ENCODE measurements at regions not wholly inside any gene's neighbourhood (a gene's known extent, or its start where the extent isn't known, plus 50 kb on each side); places are given as distances from the start of the nearest gene placed in this dataset.

DNA sequence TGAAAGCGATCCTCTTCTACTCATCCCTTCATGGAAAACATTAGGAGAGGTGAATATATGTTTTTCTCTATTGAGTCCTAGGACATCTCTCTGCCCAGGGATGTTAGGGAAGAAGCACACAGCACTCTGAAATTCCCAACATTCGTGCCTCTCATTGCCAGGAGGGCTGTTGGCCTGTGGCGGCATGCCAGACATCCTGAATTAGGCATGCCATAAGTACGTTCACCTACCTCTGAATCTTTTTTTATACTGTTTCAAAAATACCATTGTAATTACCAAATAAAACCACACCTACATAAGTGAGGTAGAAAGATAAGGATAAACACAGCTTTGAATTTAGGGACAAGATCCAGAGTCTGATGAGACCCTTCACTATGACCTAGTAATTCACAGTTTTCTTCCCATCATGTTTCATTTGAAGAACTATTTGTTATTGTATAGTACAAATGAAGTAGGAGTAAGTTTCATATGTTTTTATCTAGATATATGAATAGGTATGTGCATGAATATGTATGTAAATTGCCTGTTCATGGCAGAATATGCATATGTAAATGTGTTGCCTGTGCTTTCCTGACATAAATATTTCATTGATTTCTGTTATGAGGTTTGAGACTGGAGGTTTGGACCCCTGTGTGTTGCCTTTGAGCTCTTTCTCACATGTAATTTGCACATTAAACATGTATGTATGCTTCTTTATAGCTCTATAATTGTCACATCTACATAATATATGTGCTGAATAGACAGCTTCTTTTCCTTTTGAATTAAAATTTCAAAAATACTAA is 66.6 kb upstream of the STAM2 start:
- TF ChIP-seq, protein P1, sequence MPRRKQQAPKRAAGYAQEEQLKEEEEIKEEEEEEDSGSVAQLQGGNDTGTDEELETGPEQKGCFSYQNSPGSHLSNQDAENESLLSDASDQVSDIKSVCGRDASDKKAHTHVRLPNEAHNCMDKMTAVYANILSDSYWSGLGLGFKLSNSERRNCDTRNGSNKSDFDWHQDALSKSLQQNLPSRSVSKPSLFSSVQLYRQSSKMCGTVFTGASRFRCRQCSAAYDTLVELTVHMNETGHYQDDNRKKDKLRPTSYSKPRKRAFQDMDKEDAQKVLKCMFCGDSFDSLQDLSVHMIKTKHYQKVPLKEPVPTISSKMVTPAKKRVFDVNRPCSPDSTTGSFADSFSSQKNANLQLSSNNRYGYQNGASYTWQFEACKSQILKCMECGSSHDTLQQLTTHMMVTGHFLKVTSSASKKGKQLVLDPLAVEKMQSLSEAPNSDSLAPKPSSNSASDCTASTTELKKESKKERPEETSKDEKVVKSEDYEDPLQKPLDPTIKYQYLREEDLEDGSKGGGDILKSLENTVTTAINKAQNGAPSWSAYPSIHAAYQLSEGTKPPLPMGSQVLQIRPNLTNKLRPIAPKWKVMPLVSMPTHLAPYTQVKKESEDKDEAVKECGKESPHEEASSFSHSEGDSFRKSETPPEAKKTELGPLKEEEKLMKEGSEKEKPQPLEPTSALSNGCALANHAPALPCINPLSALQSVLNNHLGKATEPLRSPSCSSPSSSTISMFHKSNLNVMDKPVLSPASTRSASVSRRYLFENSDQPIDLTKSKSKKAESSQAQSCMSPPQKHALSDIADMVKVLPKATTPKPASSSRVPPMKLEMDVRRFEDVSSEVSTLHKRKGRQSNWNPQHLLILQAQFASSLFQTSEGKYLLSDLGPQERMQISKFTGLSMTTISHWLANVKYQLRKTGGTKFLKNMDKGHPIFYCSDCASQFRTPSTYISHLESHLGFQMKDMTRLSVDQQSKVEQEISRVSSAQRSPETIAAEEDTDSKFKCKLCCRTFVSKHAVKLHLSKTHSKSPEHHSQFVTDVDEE (CRISPR knock-in tag; IDR thresholded peaks at IDR 0.05), result no peak
- TF ChIP-seq ARNTL (CRISPR knock-in tag; IDR thresholded peaks at IDR 0.05; ENCODE audit: borderline replicate concordance, low read depth) (no peak), ZFP3 (CRISPR knock-in tag; IDR thresholded peaks at IDR 0.05) (no peak)
- ATAC-seq, result no peak

DNA sequence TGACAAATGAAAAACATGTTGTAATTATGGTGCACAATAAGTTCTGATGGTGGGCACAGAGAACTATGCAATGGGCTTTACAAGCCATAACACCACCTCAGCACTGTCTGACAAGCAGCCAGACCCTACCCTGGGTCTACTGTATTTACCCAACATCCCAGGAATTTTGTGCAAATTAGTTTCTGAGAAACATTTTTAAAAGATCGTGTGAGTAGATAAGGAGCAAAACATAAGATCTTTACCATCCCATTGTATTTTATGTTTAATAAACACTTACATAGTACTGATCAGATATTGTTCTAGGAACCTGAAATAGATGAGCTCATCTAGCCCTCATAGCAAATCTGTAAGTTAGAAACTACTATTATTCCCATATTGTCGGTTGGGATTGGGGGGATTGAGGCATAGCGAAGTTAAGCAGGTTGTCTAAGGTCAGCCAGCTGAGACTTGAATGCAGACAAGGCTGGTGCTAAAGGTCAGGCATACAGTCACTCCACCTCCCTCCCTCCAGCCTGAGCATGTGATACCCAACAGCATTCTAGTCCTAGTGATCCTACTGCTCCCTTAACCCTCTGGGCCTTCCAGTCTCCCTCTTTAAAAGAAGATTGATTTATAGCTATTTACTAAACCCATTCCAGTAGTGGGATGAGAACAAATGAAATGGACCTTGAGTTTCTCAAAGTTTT is 67.4 kb upstream of the STAM2 start:
- no peak for TF ChIP-seq SNAI2 (CRISPR knock-in tag; IDR thresholded peaks at IDR 0.05)
- TF ChIP-seq ZNF565 (CRISPR knock-in tag; conservative IDR thresholded peaks at IDR 0.05; ENCODE audit: low read depth), result no peak
- TF ChIP-seq, protein P2, sequence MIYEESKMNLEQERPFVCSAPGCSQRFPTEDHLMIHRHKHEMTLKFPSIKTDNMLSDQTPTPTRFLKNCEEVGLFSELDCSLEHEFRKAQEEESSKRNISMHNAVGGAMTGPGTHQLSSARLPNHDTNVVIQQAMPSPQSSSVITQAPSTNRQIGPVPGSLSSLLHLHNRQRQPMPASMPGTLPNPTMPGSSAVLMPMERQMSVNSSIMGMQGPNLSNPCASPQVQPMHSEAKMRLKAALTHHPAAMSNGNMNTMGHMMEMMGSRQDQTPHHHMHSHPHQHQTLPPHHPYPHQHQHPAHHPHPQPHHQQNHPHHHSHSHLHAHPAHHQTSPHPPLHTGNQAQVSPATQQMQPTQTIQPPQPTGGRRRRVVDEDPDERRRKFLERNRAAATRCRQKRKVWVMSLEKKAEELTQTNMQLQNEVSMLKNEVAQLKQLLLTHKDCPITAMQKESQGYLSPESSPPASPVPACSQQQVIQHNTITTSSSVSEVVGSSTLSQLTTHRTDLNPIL (CRISPR knock-in tag; IDR thresholded peaks at IDR 0.05; ENCODE audit: low read depth), result no peak
- TF ChIP-seq ISL1 (CRISPR knock-in tag; IDR thresholded peaks at IDR 0.05), result no peak
- TF ChIP-seq, protein P1 (CRISPR knock-in tag; IDR thresholded peaks at IDR 0.05), result no peak
- TF ChIP-seq OSR1 (CRISPR knock-in tag; IDR thresholded peaks at IDR 0.05), result no peak
- TF ChIP-seq CSDC2 (CRISPR knock-in tag; IDR thresholded peaks at IDR 0.05), result no peak
- no peak for TF ChIP-seq TCF4 (CRISPR knock-in tag; IDR thresholded peaks at IDR 0.05; ENCODE audit: borderline replicate concordance)
- TF ChIP-seq GLIS3 (CRISPR knock-in tag; IDR thresholded peaks at IDR 0.05), result no peak
- no peak for ATAC-seq

DNA sequence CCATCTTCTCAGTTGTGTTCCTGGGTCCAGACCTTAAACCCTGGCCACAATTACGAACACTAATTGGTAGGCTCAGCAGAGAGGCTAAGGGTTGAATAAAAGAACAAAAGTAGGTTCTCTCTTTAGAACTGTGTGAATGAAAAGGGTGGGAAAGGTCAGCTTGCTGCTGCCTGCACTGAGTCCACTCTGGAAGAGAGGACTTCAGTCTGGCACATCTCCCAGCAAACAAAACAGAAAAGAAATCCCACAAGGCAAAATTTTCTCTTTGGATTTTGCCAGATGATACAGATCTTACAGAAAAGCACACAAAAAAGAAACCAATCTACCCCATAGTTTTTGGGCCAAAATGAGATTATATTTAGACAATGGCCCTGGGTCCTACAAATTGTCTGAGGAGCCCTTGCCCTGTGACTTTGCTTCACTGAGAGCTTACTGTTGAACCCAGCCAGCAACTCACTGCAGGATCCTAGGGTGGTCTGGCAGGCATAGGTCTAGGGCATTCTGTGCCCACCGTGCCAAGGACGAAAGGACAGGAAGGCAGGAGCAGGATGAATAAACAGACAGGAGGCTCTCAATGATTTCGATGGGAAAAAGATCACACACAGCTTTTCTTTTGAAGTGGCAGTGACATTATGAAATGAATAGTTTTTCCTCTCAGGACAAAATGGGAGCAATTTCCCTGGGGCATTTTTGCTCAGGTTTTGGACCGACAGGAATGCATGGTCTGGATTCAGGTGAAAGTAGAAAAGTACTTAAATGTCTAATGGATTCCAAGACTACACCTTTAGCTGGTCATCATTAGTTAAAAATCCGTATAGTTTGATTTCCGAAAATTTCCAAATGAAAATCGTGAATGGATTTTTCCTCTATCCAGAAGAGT is 68.4 kb upstream of the STAM2 start:
- ATAC-seq, result no peak
- no peak for TF ChIP-seq ESRRG (CRISPR knock-in tag; IDR thresholded peaks at IDR 0.05)
- TF ChIP-seq RARB (CRISPR knock-in tag; IDR thresholded peaks at IDR 0.05), result no peak
- TF ChIP-seq, protein P3, sequence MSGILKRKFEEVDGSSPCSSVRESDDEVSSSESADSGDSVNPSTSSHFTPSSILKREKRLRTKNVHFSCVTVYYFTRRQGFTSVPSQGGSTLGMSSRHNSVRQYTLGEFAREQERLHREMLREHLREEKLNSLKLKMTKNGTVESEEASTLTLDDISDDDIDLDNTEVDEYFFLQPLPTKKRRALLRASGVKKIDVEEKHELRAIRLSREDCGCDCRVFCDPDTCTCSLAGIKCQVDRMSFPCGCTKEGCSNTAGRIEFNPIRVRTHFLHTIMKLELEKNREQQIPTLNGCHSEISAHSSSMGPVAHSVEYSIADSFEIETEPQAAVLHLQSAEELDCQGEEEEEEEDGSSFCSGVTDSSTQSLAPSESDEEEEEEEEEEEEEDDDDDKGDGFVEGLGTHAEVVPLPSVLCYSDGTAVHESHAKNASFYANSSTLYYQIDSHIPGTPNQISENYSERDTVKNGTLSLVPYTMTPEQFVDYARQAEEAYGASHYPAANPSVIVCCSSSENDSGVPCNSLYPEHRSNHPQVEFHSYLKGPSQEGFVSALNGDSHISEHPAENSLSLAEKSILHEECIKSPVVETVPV (CRISPR knock-in tag; IDR thresholded peaks at IDR 0.05), result no peak

DNA sequence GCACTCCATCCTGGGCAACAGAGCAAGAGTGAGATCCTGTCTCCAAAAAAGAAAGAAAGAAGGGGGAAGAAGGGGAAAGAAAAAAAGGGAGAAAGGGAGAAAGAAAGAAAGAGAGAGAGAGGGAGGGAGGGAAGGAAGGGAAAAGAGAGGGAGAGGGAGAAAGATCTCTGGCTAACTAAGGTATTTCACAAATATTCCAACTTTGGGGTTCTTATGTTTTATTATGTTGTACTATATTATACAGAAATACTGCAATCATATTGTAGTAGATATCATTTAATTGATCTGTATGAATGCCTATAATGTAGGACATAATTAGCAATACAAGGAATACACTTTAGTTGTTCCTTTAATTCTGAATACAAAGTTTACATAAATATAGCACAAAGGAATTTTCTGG is 70.1 kb upstream of the STAM2 start:
- ATAC-seq, result no peak

More for the DNA sequence above, 70.1 kb upstream of the STAM2 start:
- TF ChIP-seq ISL1 (CRISPR knock-in tag; IDR thresholded peaks at IDR 0.05) (no peak), GLIS3 (CRISPR knock-in tag; IDR thresholded peaks at IDR 0.05) (no peak), TOX (CRISPR knock-in tag; IDR thresholded peaks at IDR 0.05; ENCODE audit: borderline replicate concordance) (no peak), ZNF565 (CRISPR knock-in tag; conservative IDR thresholded peaks at IDR 0.05; ENCODE audit: low read depth) (no peak), RARB (CRISPR knock-in tag; IDR thresholded peaks at IDR 0.05) (no peak), ZNF70 (CRISPR knock-in tag; IDR thresholded peaks at IDR 0.05) (no peak), ZFP3 (CRISPR knock-in tag; IDR thresholded peaks at IDR 0.05) (no peak)
- TF ChIP-seq, protein P2 (CRISPR knock-in tag; IDR thresholded peaks at IDR 0.05; ENCODE audit: low read depth), result no peak
- TF ChIP-seq, protein P4, sequence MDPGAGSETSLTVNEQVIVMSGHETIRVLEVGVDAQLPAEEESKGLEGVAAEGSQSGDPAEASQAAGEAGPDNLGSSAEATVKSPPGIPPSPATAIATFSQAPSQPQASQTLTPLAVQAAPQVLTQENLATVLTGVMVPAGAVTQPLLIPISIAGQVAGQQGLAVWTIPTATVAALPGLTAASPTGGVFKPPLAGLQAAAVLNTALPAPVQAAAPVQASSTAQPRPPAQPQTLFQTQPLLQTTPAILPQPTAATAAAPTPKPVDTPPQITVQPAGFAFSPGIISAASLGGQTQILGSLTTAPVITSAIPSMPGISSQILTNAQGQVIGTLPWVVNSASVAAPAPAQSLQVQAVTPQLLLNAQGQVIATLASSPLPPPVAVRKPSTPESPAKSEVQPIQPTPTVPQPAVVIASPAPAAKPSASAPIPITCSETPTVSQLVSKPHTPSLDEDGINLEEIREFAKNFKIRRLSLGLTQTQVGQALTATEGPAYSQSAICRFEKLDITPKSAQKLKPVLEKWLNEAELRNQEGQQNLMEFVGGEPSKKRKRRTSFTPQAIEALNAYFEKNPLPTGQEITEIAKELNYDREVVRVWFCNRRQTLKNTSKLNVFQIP (CRISPR knock-in tag; IDR thresholded peaks at IDR 0.05; ENCODE audit: borderline replicate concordance, low read depth), result no peak

Measured in SK-N-SH treated with all-trans-retinoic acid at 6 μM for 48 hours (cell line).